Left cardiac atrium (tissue), 4 donors: ENCODE measurements at regions not wholly inside any gene's neighbourhood (a gene's known extent, or its start where the extent isn't known, plus 50 kb on each side); places are given as distances from the start of the nearest gene placed in this dataset.

ENCODE experiments used
- ATAC-seq, 2 donors: fragments of 200-7000 bp; cut with Tn5 transposase; one replicate each; pipeline ENCODE4 v1.9.1; 2020; ENCODE audit warnings: mild to moderate bottlenecking in 2 of 2, moderate library complexity in 2 of 2
- DNase-seq: peaks from one replicate; pipeline ENCODE4 v3.0.0-alpha.2; 2020
- intact Hi-C, 2 donors: fragments of 100-400 bp; cut with DNase I; formaldehyde crosslinking; loops; one replicate each; pipeline versions ENCODE4 v1.14.1 to v1.15.1; 2022 to 2023
- donor health status: DM: no; HTN: yes; CAD: no.
- donor health status: DM: no; HTN: yes; CAD: no; lungs with severe emphysema.
- donor health status: DM: yes; HTN: yes; CAD: no.
- donor health status: Dilated cardiomyopathy.

DNA sequence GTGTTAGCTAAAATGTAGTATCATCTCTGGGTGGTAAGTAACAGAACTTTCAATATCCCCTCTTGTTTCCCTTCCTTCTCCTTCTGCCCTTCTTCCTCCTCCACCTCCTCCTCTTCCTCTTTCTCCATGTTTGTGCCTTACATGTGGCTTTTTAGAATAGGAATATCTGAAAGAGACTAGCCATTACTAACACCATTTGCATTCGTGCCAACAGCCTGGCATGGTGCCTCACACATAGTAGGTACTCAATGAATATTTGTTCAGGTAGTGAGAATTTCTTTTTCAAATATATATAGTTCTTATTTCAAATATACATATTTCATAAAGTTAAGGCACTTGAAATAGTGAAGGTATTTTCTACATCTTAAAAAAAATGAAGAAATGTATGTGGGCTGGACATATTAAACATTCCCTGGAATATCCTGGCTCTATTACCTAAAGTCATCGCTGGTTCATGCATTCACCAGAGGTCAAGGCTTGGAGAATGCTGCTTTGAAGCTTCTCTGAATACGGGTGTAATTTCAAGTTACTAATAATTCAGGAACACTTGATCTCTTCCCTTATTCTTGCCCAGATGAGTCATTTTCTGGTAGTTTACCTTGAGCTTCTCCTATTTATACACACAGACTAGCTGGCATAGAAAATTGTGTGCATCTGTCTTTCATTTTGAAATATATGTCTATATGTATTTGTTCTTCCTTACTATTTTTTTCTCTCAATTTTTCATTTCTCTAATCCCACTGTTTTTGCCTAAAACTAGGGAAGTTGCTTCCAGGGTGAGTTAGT is 319.4 kb downstream of the TGFB2 start:
- DNase-seq: no peak
- peak in 1 of 2 donors; percentile 76 for ATAC-seq
- intact Hi-C loops: no loop called here

GRCh38 chr1:218665221-218665620 is 320.1 kb downstream of the TGFB2 start:
- intact Hi-C loops: no loop called here
- ATAC-seq (peak; percentile 89 to 99), DNase-seq (peak; percentile 59)

DNA sequence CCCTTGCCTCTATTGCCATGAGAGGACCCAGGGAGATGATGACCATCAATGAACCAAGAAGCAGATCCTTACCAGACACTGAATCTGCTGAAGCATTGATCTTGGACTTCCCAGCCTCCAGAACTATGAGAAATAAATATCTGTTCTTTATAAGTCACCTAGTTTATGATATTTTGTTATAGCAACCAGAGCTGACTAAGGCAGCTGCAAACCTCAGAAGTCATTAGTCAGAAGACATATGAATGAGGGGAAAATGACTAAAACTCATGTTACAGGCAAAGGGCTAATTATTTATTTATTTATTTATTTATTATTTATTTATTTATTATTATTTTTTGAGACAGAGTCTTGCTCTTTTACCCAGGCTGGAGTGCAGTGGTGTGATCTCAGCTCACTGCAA is 321.1 kb downstream of the TGFB2 start:
- DNase-seq: no peak
- ATAC-seq: no peak
- intact Hi-C loops: no loop called here

DNA sequence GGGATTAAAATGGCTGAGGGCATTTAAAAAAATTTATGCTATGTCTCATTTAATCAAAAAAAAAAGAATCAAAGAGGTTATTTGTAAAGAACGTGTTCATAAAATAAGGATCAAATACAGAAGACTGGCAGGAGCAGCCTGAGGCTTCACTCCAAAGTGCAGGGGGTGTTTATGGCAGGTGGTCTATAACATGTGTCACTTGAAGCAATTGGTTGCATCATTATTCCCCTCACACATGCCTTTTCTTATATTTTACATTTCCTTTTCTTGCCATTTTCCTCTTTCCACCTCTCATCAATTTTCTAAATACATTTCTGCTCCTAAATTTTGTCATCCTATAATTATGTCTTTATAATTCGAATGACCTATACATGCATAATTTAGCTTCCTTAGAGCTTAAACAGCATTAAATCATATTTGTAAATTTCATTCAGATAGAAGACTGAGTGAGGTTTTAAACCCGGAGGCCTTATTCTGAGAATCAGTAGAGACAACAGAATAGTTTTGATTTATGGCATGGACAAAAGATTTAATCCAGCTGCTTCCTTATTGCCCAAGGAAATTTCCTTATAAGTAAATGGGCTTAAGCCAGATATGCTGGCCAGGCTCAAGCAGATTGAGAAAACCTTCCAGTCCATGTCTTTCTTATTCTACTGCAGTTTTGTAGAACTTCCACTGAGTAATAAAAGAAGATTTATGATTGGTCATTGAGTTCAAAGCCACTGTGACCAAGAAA is 322.8 kb downstream of the TGFB2 start:
- DNase-seq: no peak
- no peak for ATAC-seq
- intact Hi-C loops: no loop called here

GRCh38 chr1:218669431-218669830 is 324.3 kb downstream of the TGFB2 start:
- intact Hi-C loops: no loop called here
- ATAC-seq (no peak), DNase-seq (no peak)

DNA sequence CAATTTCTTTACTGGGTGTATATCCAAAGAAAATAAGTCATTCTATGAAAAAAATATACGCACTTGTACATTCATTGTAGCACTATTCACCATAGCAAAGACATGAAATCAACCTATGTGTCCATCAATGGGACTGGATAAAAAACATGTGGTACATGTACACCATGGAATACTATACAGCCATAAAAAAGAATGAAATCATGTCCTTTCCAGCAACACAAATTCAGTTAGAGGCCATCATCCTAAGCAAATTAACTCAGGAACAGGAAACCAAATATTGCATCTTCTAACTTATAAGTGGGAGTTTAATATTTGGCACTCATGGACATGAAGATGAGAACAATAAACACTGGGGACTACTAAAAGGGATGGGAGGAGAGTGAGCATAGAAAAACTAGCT is 325.7 kb downstream of the TGFB2 start:
- intact Hi-C loops: no loop called here
- ATAC-seq (no peak), DNase-seq (no peak)

GRCh38 chr1:218671573-218671972 is 326.4 kb downstream of the TGFB2 start:
- intact Hi-C loops: no loop called here
- DNase-seq (no peak), ATAC-seq (no peak)

- DNase-seq (no peak), ATAC-seq (no peak)
- intact Hi-C loops: no loop called here
Measured at GRCh38 chr1:218673170-218673569, 328.0 kb downstream of the TGFB2 start.

- intact Hi-C loops: no loop called here
- peak; percentile 28 for DNase-seq
- ATAC-seq: peak; percentile 71 to 82
Measured at GRCh38 chr1:218674280-218674773, 329.2 kb downstream of the TGFB2 start.

DNA sequence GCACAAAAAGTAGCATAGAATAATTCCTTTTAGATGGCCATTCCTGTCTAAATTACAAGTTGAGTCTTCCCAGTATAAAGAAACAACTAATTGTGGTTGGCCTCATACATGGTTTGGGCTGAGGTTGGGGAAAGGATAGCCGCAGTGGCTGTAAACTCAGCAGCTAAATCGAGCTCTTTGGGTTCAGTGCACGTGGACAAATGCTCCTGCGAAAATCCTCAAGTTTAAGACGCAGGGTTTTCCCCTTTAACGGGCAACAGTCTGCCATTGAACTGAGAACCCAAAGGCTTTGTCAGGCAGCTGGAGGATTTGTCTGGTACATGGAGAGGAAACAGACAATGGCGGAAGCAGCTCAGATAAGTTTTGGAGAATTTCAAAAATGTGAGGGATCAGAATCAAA is 331.9 kb downstream of the TGFB2 start:
- ATAC-seq: no peak
- DNase-seq: no peak
- intact Hi-C loops: no loop called here

DNA sequence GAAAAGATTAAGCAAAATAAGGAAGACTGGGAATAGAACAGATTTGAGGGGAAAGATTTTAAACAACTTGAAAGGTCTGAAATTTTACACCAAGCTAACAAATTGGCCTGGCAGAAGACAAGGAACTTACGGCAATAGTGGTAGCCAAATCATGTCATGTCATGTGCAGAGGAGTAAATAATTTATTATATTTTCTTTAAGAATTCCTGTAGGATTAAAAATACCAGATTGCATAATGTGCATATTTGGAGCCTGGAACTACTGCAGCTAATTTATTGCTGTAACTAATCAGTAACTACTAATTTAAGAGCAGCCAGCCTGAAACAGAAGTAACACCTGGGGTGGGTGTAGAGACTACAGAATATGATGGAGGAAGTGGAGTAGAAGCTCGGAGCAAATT is 334.3 kb downstream of the TGFB2 start:
- ATAC-seq: no peak
- intact Hi-C loops: no loop called here
- DNase-seq: no peak

DNA sequence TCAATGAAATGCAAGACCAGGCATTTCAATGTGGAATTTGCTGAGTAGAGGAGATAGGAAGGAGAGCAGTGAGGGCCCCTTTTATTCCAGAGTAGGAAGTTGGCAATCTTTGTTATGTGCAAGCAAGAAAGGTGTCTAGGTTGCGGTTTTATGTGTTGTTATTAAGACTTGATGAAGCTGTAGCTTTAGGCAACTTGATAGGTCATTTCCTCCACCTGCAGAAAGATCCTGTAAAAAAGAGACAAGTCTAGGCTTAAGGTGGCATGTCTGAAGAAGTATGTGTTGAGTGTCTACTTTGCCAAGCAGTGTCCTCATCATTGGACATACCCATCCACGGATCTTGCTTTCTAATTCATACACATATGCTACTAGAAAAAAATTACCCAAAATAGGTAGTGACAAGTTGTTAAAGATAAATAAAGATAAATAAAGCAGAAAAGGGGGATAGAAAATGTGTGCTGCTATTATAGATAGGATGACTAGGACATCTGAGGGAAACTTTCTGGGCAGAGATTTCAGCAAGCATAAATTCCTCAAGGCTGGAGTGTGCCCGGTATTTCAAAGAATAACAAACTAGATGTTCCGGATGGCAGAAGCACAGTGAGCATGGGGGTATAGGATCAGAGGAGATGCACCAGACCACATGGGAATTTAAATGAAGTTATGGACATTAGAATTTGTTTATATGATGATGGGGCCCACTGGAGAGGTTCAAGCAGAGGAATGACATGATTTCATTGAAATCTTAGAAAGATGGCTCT is 335.0 kb downstream of the TGFB2 start:
- DNase-seq (no peak), ATAC-seq (no peak)
- intact Hi-C loops: no loop called here

GRCh38 chr1:218683242-218683641 is 338.1 kb downstream of the TGFB2 start:
- no peak for DNase-seq
- intact Hi-C loops: no loop called here
- ATAC-seq: no peak

DNA sequence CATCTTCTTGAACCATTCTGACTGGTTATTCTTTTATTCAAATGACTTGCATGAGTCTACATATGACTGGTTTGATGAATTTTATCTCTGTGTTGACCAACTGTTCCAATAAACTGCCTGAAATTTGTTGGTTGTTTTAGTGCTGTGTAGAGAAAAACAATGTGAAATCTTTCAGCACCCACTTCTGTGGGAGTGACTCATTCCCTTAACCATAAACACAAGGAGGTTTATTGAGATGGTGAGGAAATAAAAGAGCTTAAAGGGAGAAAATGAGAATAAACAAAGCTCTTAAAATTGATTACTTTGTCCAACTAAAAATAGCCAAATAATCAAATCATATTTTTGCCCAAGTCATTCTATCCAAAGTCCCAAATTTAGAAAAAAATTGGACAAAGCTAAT is 341.1 kb downstream of the TGFB2 start:
- intact Hi-C loops: no loop called here
- ATAC-seq: no peak
- DNase-seq: no peak

GRCh38 chr1:218686761-218687160 is 341.6 kb downstream of the TGFB2 start:
- DNase-seq: no peak
- intact Hi-C loops: no loop called here
- no peak for ATAC-seq

DNA sequence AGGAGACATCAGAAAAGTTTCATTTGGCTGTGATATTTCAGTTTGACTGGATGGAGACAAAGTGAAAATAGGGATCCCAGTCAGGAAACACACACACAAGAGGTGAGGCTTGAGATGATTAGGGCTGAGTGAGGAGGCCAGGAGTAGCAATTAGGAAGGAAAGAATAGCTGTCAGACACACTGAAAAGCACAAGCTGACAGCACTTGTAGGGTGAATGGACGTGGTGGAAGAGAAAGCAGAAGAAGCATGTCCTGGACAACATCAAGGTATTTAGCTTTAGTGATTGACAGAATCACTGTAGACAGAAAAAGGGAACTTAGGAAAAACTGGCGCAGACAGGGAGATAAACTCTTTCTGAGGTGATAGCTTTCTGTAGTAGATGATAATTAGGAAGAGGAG is 347.7 kb downstream of the TGFB2 start:
- ATAC-seq (no peak), DNase-seq (no peak)
- intact Hi-C loops: no loop called here

- DNase-seq (no peak), ATAC-seq (no peak)
- intact Hi-C loops: no loop called here
Measured at GRCh38 chr1:218693599-218693998, 348.5 kb downstream of the TGFB2 start.

GRCh38 chr1:218694085-218694484 is 348.9 kb downstream of the TGFB2 start:
- no peak for ATAC-seq
- intact Hi-C loops: no loop called here

DNA sequence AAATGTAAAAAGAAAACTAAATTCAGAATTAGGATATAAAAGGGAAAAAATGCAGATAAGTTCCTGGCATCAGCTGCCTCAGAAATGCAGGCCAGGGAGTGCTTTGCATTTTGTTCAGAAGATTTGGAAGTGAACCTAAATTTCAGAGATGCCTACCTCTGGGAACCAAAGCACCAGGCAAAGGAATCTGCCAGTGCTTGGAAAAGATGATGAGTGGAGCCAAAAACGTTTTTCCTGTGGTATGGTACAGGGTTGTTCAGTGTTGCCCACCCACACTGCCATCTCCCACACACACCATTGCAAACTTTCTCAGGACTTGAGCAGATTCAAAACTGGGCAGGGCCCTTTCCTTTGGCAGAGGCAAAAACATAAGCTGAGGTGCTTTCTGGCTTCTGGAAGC is 349.5 kb downstream of the TGFB2 start:
- DNase-seq (no peak), ATAC-seq (peak in 1 of 2 donors; percentile 73)
- intact Hi-C loops: no loop called here

More at GRCh38 chr1:218694085-218694484, 348.9 kb downstream of the TGFB2 start:
- no peak for DNase-seq

GRCh38 chr1:218695525-218695924 is 350.4 kb downstream of the TGFB2 start:
- intact Hi-C loops: no loop called here
- no peak for ATAC-seq
- no peak for DNase-seq
